Amniotic stem cell (primary cell): ENCODE measurements at regions not wholly inside any gene's neighbourhood (a gene's known extent, or its start where the extent isn't known, plus 50 kb on each side); places are given as distances from the start of the nearest gene placed in this dataset.
"Not testable (repeated sequence)": the region's sequence is repeated elsewhere in the genome, so short reads cannot be mapped to it uniquely, and the experiment has no call there.

Experiments
- DNase-seq: peaks from one replicate; lab custom pipeline; 2025; lab: John Stamatoyannopoulos, UW

- DNase-seq, result no peak
Measured at GRCh38 chr17:53058031-53058430, 764.7 kb upstream of the KIF2B start.

GRCh38 chr17:53046781-53047180 lies 775.9 kb upstream of the KIF2B start:
- DNase-seq, result no peak

GRCh38 chr17:53039981-53040380 lies 782.7 kb upstream of the KIF2B start:
- DNase-seq, result no peak

GRCh38 chr17:53033297-53033696 lies 789.4 kb upstream of the KIF2B start:
- no peak for DNase-seq

GRCh38 chr17:53032861-53033271 lies 789.9 kb upstream of the KIF2B start:
- DNase-seq, result no peak

GRCh38 chr17:53017227-53017626 lies 805.5 kb upstream of the KIF2B start:
- DNase-seq, result no peak

GRCh38 chr17:53016085-53016484 lies 806.6 kb upstream of the KIF2B start:
- no peak for DNase-seq

- no peak for DNase-seq
Measured at GRCh38 chr17:53012364-53012763, 810.4 kb upstream of the KIF2B start.

- DNase-seq, result no peak
Measured at GRCh38 chr17:53006006-53006405, 816.7 kb upstream of the KIF2B start.

- no peak for DNase-seq
Measured at GRCh38 chr17:53004902-53005301, 817.8 kb upstream of the KIF2B start.

GRCh38 chr17:52995881-52996280 lies 826.8 kb upstream of the KIF2B start:
- DNase-seq, result no peak

GRCh38 chr17:52995147-52995546 lies 827.6 kb upstream of the KIF2B start:
- no peak for DNase-seq

- no peak for DNase-seq
Measured at GRCh38 chr17:52986056-52986662, 827.6 kb upstream of the CA10 start.

GRCh38 chr17:52982331-52982730 lies 823.8 kb upstream of the CA10 start:
- DNase-seq, result no peak

GRCh38 chr17:52979921-52980320 lies 821.4 kb upstream of the CA10 start:
- DNase-seq, result no peak

- no peak for DNase-seq
Measured at GRCh38 chr17:52965856-52966255, 807.3 kb upstream of the CA10 start.

GRCh38 chr17:52961751-52962150 lies 803.2 kb upstream of the CA10 start:
- not testable (repeated sequence) for DNase-seq

- no peak for DNase-seq
Measured at GRCh38 chr17:52957411-52957810, 798.9 kb upstream of the CA10 start.

- DNase-seq, result no peak
Measured at GRCh38 chr17:52947418-52947817, 788.9 kb upstream of the CA10 start.

- DNase-seq, result no peak
Measured at GRCh38 chr17:52938623-52939230, 780.2 kb upstream of the CA10 start.

GRCh38 chr17:52930581-52930980 lies 772.1 kb upstream of the CA10 start:
- no peak for DNase-seq

- no peak for DNase-seq
Measured at GRCh38 chr17:52930145-52930544, 771.6 kb upstream of the CA10 start.

GRCh38 chr17:52923658-52924057 lies 765.1 kb upstream of the CA10 start:
- no peak for DNase-seq

- no peak for DNase-seq
Measured at GRCh38 chr17:52899235-52899634, 740.7 kb upstream of the CA10 start.
